Suprapubic skin (tissue), 4 donors: ENCODE measurements at regions not wholly inside any gene's neighbourhood (a gene's known extent, or its start where the extent isn't known, plus 50 kb on each side); places are given as distances from the start of the nearest gene placed in this dataset.

Experiments
- CTCF ChIP-seq, 2 donors: fragments of 200-600 bp in 1 of 2; fragments of 450-650 bp in 1 of 2; sonication (generic) in 1 of 2; IDR thresholded peaks; one replicate each; pipeline ENCODE4 v1.5.1; 2016 to 2019; ENCODE audit warnings: antibody characterized with exemption in 2 of 2, mild to moderate bottlenecking in 1 of 2, moderate library complexity in 1 of 2
- EP300 ChIP-seq: sonication (generic); formaldehyde crosslinking; IDR thresholded peaks from one replicate; pipeline ENCODE4 v1.6.1; 2017; ENCODE audit warnings: antibody characterized with exemption
- POLR2A ChIP-seq, 2 donors: fragments of 450-650 bp; IDR thresholded peaks; one replicate each; pipeline ENCODE4 v1.6.1; 2017; ENCODE audit warnings: antibody characterized with exemption in 2 of 2, mild to moderate bottlenecking in 2 of 2, moderate library complexity in 2 of 2
- POLR2AphosphoS5 ChIP-seq, 3 donors: sonication (generic); formaldehyde crosslinking; IDR thresholded peaks; one replicate each; pipeline ENCODE4 v1.6.1; 2017; ENCODE audit warnings: antibody characterized with exemption in 3 of 3

DNA sequence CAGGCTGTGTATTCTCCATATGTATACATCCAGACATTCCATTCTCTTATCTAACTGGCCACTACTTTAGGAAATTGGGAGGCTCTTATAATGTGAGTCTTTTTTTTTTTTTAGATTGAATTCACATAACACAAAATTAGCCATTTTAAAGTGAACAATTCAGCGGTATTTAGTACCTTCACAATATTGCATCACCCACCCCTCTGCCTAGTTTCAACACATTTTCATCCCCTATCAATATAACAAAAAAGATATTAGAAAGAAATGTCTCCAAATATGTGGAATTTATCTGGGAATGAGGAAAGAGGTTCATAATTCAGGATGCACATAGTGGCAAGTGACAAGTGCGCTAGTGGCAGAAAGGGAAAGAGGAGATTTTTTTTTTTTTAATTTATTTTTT, 228.5 kb downstream of the ICE1 start:
- TF ChIP-seq EP300 (no peak), CTCF (IDR thresholded peaks at IDR 0.05) (no peak), POLR2AphosphoS5 (IDR thresholded peaks at IDR 0.05) (no peak), POLR2A (IDR thresholded peaks at IDR 0.05) (no peak)
